Coronary artery (tissue), 2 donors: ENCODE measurements at regions not wholly inside any gene's neighbourhood (a gene's known extent, or its start where the extent isn't known, plus 50 kb on each side); places are given as distances from the start of the nearest gene placed in this dataset.

Experiments
- DNase-seq: peaks from one replicate; pipeline ENCODE4 v3.0.0-alpha.2; 2017; ENCODE audit warnings: low spot score
- H3K27ac ChIP-seq, 2 donors: fragments of 200-600 bp; sonication (generic); one replicate each; pipeline ENCODE4 v1.5.1; 2016 to 2019
- H3K4me3 ChIP-seq: fragments of 200-600 bp; sonication (generic); 2 replicates; pipeline ENCODE4 v1.5.1; 2016; ENCODE audit warnings: mild to moderate bottlenecking, moderate library complexity
- CTCF ChIP-seq: fragments of 200-600 bp; sonication (generic); IDR thresholded peaks from one replicate; pipeline ENCODE4 v1.5.1; 2019; ENCODE audit warnings: antibody characterized with exemption

DNA sequence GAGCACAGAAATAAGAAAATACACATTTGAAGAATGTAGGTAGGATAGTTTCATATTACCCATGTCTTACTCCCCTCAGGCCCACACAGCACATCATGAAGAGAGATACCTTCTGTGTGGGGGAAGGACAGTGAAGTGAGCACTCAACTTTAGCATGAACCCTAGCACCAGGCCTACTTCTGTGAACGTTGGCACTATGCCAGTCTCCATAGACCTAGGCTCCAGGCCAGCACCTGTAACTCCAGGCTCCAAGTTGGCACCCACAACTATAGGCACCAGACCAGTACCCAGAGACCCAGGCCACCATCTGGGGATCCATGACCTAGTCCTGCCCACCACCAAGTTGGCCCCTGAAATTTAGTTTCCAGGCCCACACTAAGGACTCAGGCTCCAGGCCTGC, 410.9 kb downstream of the INSC start:
- Histone ChIP-seq H3K4me3 (no peak overlapping the region), H3K27ac (no peak overlapping the region)
- no peak for DNase-seq
- no peak for TF ChIP-seq CTCF

DNA sequence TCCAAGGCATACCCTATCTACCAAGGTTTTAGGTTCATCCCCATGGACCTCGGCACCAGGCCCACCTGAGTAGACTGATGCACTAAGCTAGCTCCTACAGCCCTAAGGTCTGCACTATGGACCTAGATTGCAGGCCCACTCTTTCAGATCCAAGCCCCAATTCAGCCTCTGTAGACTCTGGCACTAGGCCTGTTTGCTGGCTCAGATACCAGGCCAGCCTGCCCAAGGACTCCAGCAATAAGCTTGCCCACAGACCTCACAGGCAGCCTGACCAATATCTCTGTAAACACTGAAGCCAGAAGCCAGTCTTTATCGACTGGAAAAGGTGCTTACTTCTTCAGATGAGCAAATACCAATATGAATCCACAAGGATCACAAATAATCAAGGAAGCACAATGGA, 411.3 kb downstream of the INSC start:
- no peak for DNase-seq
- Histone ChIP-seq H3K4me3 (no peak overlapping the region), H3K27ac (no peak overlapping the region)
- no peak for TF ChIP-seq CTCF

GRCh38 chr11:15526859-15527450, 412.2 kb downstream of the INSC start:
- DNase-seq, result no peak
- H3K4me3 ChIP-seq, result no peak overlapping the region
- H3K27ac ChIP-seq, result no peak overlapping the region
- no peak for TF ChIP-seq CTCF

GRCh38 chr11:15532432-15532831, 417.7 kb downstream of the INSC start:
- H3K27ac ChIP-seq, result no peak overlapping the region
- H3K4me3 ChIP-seq, result no peak overlapping the region
- no peak for TF ChIP-seq CTCF
- no peak for DNase-seq

GRCh38 chr11:15534266-15534665, 419.5 kb downstream of the INSC start:
- Histone ChIP-seq H3K4me3 (no peak overlapping the region), H3K27ac (no peak overlapping the region)
- TF ChIP-seq CTCF, result no peak
- DNase-seq, result no peak

GRCh38 chr11:15535414-15535813, 420.7 kb downstream of the INSC start:
- H3K4me3 ChIP-seq, result no peak overlapping the region
- H3K27ac ChIP-seq, result no peak overlapping the region
- TF ChIP-seq CTCF, result no peak
- DNase-seq, result no peak

DNA sequence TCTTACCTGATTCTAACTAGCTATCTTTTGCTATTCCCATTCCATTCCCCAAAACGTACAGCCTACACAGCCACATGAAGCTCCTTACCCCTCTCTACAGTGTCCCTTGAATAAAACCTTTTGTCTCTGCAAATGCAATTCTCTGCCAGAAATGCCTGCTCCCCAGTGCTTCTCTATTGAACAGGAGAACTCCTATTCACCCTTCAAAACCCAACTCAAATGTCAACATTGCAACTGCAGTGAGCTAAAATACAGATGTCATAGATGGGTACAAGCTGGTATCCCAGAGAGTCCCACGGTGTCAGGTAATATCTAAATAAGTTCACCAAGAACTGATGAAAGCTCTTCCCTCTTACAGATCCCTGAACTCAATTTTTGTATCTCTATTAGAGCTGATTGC, 421.7 kb downstream of the INSC start:
- no peak overlapping the region for H3K4me3 ChIP-seq
- no peak for TF ChIP-seq CTCF

More for the DNA sequence above, 421.7 kb downstream of the INSC start:
- DNase-seq, result no peak
- H3K27ac ChIP-seq, result no peak overlapping the region
